NCI-H1930 (cell line): ENCODE measurements at regions not wholly inside any gene's neighbourhood (a gene's known extent, or its start where the extent isn't known, plus 50 kb on each side); places are given as distances from the start of the nearest gene placed in this dataset.

Experiments used
- DNase-seq, 2 experiments: peaks; one replicate each; lab custom pipeline; 2025; lab: John Stamatoyannopoulos, UW

DNA sequence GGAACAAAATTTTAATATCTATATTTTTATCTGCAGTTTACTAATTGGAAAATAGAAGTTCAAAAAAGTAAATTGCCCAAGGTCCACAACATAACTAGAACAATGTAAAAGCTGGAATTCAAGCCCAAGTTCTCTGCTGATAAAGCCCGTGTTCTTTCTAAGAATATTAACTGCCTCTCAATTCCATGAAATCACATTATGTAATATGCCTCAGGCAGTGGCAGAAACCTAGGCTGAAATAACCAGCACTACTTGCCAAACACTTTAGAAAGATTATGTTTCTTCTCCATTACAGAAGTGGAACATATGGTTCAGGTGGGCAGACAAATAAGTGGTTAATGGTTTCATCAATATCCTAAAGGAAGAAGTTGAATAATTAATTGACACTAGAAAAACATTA, 56.7 kb upstream of the ADGRL3 start:
- DNase-seq: no peak

- DNase-seq: no peak
Measured at GRCh38 chr4:61149278-61149677, 50.8 kb upstream of the ADGRL3 start.
